ENCODE measurements at regions not wholly inside any gene's neighbourhood (a gene's known extent, or its start where the extent isn't known, plus 50 kb on each side); places are given as distances from the start of the nearest gene placed in this dataset.

- Histone ChIP-seq H3K27me3 (replicated peaks; ENCODE audit: insufficient read depth, low read depth, low read length, poor library complexity) (no peaks in the 10 kb centered on the region), H3K27ac (ENCODE audit: low read depth, low read length, poor library complexity, severe bottlenecking) (no peak overlapping the region), H3K36me3 (ENCODE audit: insufficient read depth, low read length, poor library complexity, severe bottlenecking) (no peaks in the 10 kb centered on the region), H3K9me3 (ENCODE audit: low read depth, low read length, poor library complexity, severe bottlenecking) (no peaks in the 10 kb centered on the region), H3K4me1 (ENCODE audit: insufficient read depth, low read length, poor library complexity, severe bottlenecking) (no peaks in the 10 kb centered on the region), H3K4me3 (ENCODE audit: low read depth, low read length, poor library complexity, severe bottlenecking) (no peak overlapping the region)
- no peak for DNase-seq (ENCODE audit: low spot score)
- intact Hi-C loops (cut with micrococcal nuclease; ENCODE audit: unreplicated experiment): no loop called here
- ChIA-PET CTCF (no interaction called here), POLR2A (ENCODE audit: low non-redundant PET) (no interaction called here)
- no TSS peak for BruUV-seq (replicated peaks)
- TF ChIP-seq CTCF (conservative IDR thresholded peaks at IDR 0.05; ENCODE audit: low read depth, low read length): no peak
- no peak for TF ChIP-seq EZH2 (IDR thresholded peaks at IDR 0.05; ENCODE audit: borderline replicate concordance, low read depth, low read length, poor library complexity, severe bottlenecking)
Observed at GRCh38 chr13:90641884-90642283, 705.6 kb upstream of the MIR17HG start.

GRCh38 chr13:90645582-90645981 is 701.9 kb upstream of the MIR17HG start:
- TF ChIP-seq EZH2 (IDR thresholded peaks at IDR 0.05; ENCODE audit: borderline replicate concordance, low read depth, low read length, poor library complexity, severe bottlenecking) (no peak), CTCF (conservative IDR thresholded peaks at IDR 0.05; ENCODE audit: low read depth, low read length) (no peak)
- Histone ChIP-seq H3K4me3 (ENCODE audit: low read depth, low read length, poor library complexity, severe bottlenecking) (no peak overlapping the region), H3K27ac (ENCODE audit: low read depth, low read length, poor library complexity, severe bottlenecking) (no peak overlapping the region), H3K4me1 (ENCODE audit: insufficient read depth, low read length, poor library complexity, severe bottlenecking) (no peaks in the 10 kb centered on the region), H3K9me3 (ENCODE audit: low read depth, low read length, poor library complexity, severe bottlenecking) (no peaks in the 10 kb centered on the region), H3K36me3 (ENCODE audit: insufficient read depth, low read length, poor library complexity, severe bottlenecking) (no peaks in the 10 kb centered on the region), H3K27me3 (replicated peaks; ENCODE audit: insufficient read depth, low read depth, low read length, poor library complexity) (no peaks in the 10 kb centered on the region)
- CTCF ChIA-PET: no interaction called here
- DNase-seq (ENCODE audit: low spot score): no peak
- intact Hi-C loops (cut with micrococcal nuclease; ENCODE audit: unreplicated experiment): no loop called here
- POLR2A ChIA-PET (ENCODE audit: low non-redundant PET): no interaction called here
- no TSS peak for BruUV-seq (replicated peaks)

GRCh38 chr13:90648497-90648896 is 699.0 kb upstream of the MIR17HG start:
- CTCF ChIA-PET: no interaction called here
- H3K36me3 ChIP-seq (ENCODE audit: insufficient read depth, low read length, poor library complexity, severe bottlenecking): no peaks in the 10 kb centered on the region
- TF ChIP-seq CTCF (conservative IDR thresholded peaks at IDR 0.05; ENCODE audit: low read depth, low read length): no peak
- TF ChIP-seq EZH2 (IDR thresholded peaks at IDR 0.05; ENCODE audit: borderline replicate concordance, low read depth, low read length, poor library complexity, severe bottlenecking): no peak

More at GRCh38 chr13:90648497-90648896, 699.0 kb upstream of the MIR17HG start:
- Histone ChIP-seq H3K9me3 (ENCODE audit: low read depth, low read length, poor library complexity, severe bottlenecking) (no peaks in the 10 kb centered on the region), H3K4me1 (ENCODE audit: insufficient read depth, low read length, poor library complexity, severe bottlenecking) (no peaks in the 10 kb centered on the region), H3K27me3 (replicated peaks; ENCODE audit: insufficient read depth, low read depth, low read length, poor library complexity) (no peaks in the 10 kb centered on the region), H3K27ac (ENCODE audit: low read depth, low read length, poor library complexity, severe bottlenecking) (no peak overlapping the region), H3K4me3 (ENCODE audit: low read depth, low read length, poor library complexity, severe bottlenecking) (no peak overlapping the region)
- DNase-seq (ENCODE audit: low spot score): no peak
- intact Hi-C loops (cut with micrococcal nuclease; ENCODE audit: unreplicated experiment): no loop called here
- POLR2A ChIA-PET (ENCODE audit: low non-redundant PET): no interaction called here
- no TSS peak for BruUV-seq (replicated peaks)

Measured in A673 (cell line).